Ascending aorta (tissue), 2 donors: ENCODE measurements at regions not wholly inside any gene's neighbourhood (a gene's known extent, or its start where the extent isn't known, plus 50 kb on each side); places are given as distances from the start of the nearest gene placed in this dataset.

Source experiments
- DNase-seq, 2 donors: peaks; one replicate each; pipeline ENCODE4 v3.0.0-alpha.2; 2019; ENCODE audit warnings: low spot score in 2 of 2
- H3K27ac ChIP-seq, 2 donors: fragments of 200-600 bp; sonication (generic); one replicate each; pipeline ENCODE4 v1.5.1; 2016 to 2017; ENCODE audit warnings: mild to moderate bottlenecking in 1 of 2
- H3K27me3 ChIP-seq: fragments of 200-600 bp; sonication (generic); one replicate; pipeline ENCODE4 v1.5.1; 2017
- H3K36me3 ChIP-seq, 2 donors: fragments of 200-600 bp; sonication (generic); one replicate each; pipeline ENCODE4 v1.5.1; 2016
- H3K4me1 ChIP-seq, 2 donors: fragments of 200-600 bp; sonication (generic); one replicate each; pipeline ENCODE4 v1.5.1; 2016 to 2017; ENCODE audit warnings: mild to moderate bottlenecking in 1 of 2
- H3K4me3 ChIP-seq, 2 donors: fragments of 200-600 bp; sonication (generic); one replicate each; pipeline ENCODE4 v1.5.1; 2016 to 2017; ENCODE audit warnings: mild to moderate bottlenecking in 1 of 2
- H3K9me3 ChIP-seq, 2 donors: fragments of 200-600 bp; sonication (generic); one replicate each; pipeline ENCODE4 v1.5.1; 2016
- intact Hi-C: fragments of 100-400 bp; cut with DNase I; formaldehyde crosslinking; loops from one replicate; pipeline ENCODE4 v1.15.1; 2023
- TF ChIP-seq, protein P1 (sequence below), 3 experiments: fragments of 200-600 bp in 2 of 3; fragments of 450-650 bp in 1 of 3; sonication (generic) in 2 of 3; IDR thresholded peaks; one replicate each; pipeline ENCODE4 v1.5.1; 2016 to 2019; ENCODE audit warnings: antibody characterized with exemption in 3 of 3, mild to moderate bottlenecking in 1 of 3, moderate library complexity in 1 of 3

GRCh38 chr5:142515036-142515435 is 170.9 kb downstream of the FGF1 start:
- DNase-seq: no peak
- Histone ChIP-seq H3K4me3 (no peak overlapping the region), H3K36me3 (no peaks in the 10 kb centered on the region), H3K27ac (no peak overlapping the region), H3K9me3 (peaks cover 0 to 7% of the 10 kb centered on the region in 2 donors), H3K4me1 (no peaks in the 10 kb centered on the region), H3K27me3 (no peaks in the 10 kb centered on the region)
- TF ChIP-seq, protein P1, sequence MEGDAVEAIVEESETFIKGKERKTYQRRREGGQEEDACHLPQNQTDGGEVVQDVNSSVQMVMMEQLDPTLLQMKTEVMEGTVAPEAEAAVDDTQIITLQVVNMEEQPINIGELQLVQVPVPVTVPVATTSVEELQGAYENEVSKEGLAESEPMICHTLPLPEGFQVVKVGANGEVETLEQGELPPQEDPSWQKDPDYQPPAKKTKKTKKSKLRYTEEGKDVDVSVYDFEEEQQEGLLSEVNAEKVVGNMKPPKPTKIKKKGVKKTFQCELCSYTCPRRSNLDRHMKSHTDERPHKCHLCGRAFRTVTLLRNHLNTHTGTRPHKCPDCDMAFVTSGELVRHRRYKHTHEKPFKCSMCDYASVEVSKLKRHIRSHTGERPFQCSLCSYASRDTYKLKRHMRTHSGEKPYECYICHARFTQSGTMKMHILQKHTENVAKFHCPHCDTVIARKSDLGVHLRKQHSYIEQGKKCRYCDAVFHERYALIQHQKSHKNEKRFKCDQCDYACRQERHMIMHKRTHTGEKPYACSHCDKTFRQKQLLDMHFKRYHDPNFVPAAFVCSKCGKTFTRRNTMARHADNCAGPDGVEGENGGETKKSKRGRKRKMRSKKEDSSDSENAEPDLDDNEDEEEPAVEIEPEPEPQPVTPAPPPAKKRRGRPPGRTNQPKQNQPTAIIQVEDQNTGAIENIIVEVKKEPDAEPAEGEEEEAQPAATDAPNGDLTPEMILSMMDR (IDR thresholded peaks at IDR 0.05): no peak
- intact Hi-C loops: no loop called here

DNA sequence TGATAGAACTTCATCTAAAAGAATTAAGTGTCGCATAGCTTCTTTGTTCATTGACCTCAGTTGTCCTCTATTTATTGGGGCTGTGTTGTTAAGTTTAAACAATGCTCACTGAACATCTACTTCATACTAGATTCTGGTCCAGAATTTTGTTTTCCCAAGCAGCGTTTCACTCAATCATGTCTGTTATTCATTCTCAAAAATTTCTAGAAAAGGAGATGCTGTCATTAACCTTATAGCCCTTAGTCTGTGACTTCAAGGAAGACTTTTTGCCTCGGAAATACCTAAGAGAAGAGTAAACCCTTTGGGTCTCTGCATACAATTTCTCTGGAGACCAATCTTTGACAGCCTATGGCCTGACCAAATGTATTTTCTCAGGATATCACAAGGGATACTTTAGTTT is 171.7 kb downstream of the FGF1 start:
- TF ChIP-seq, protein P1 (IDR thresholded peaks at IDR 0.05): no peak
- intact Hi-C loops: no loop called here
- Histone ChIP-seq H3K27ac (no peak overlapping the region), H3K4me3 (no peak overlapping the region), H3K4me1 (no peaks in the 10 kb centered on the region), H3K9me3 (peaks cover 0 to 7% of the 10 kb centered on the region in 2 donors), H3K27me3 (no peaks in the 10 kb centered on the region), H3K36me3 (no peaks in the 10 kb centered on the region)
- DNase-seq: no peak

GRCh38 chr5:142512043-142513042 is 173.5 kb downstream of the FGF1 start:
- peaks cover 0 to 7% of the 10 kb centered on the region in 2 donors for H3K9me3 ChIP-seq
- H3K4me3 ChIP-seq: no peak overlapping the region
- no peaks in the 10 kb centered on the region for H3K36me3 ChIP-seq
- H3K4me1 ChIP-seq: peaks cover 0 to 3% of the 10 kb centered on the region in 2 donors
- TF ChIP-seq, protein P1 (IDR thresholded peaks at IDR 0.05): no peak
- intact Hi-C loops: no loop called here
- no peaks in the 10 kb centered on the region for H3K27me3 ChIP-seq
- no peak overlapping the region for H3K27ac ChIP-seq
- peak in 1 of 2 donors; percentile 61 for DNase-seq

- peak in 1 of 2 donors; percentile 37 for DNase-seq
- H3K27me3 ChIP-seq: no peaks in the 10 kb centered on the region
- H3K9me3 ChIP-seq: no peaks in the 10 kb centered on the region
- no peak overlapping the region for H3K27ac ChIP-seq
- peaks cover 0 to 3% of the 10 kb centered on the region in 2 donors for H3K4me1 ChIP-seq
- TF ChIP-seq, protein P1 (IDR thresholded peaks at IDR 0.05): no peak
- no peak overlapping the region for H3K4me3 ChIP-seq
- H3K36me3 ChIP-seq: no peaks in the 10 kb centered on the region
- intact Hi-C loops: no loop called here
Observed at GRCh38 chr5:142511358-142511757, 174.5 kb downstream of the FGF1 start.

DNA sequence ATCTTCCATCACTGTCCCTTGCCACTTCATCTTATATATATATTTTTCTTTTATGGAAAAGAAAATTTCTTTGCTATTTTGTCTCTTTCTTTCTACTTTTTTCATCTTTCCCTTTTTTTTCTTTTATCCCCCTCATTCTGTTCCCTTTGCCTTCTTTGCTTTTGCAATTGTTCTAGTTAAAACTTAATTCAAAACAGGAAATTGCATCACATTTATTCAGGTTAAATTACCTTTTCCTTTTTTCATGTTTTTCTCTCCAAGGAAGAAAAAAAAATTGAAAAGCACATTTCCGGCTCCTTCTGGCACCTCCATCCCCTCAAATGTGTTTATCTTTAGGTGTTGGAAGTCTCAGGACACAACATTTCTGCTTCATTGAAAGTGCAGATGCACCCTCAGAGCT is 176.9 kb downstream of the FGF1 start:
- no peaks in the 10 kb centered on the region for H3K27me3 ChIP-seq
- no peak overlapping the region for H3K27ac ChIP-seq
- DNase-seq: no peak
- no peak overlapping the region for H3K4me3 ChIP-seq
- intact Hi-C loops: no loop called here
- no peaks in the 10 kb centered on the region for H3K36me3 ChIP-seq
- TF ChIP-seq, protein P1 (IDR thresholded peaks at IDR 0.05): no peak
- no peaks in the 10 kb centered on the region for H3K9me3 ChIP-seq
- peaks cover 0 to 3% of the 10 kb centered on the region in 2 donors for H3K4me1 ChIP-seq
